ENCODE measurements at regions not wholly inside any gene's neighbourhood (a gene's known extent, or its start where the extent isn't known, plus 50 kb on each side); places are given as distances from the start of the nearest gene placed in this dataset.

DNA sequence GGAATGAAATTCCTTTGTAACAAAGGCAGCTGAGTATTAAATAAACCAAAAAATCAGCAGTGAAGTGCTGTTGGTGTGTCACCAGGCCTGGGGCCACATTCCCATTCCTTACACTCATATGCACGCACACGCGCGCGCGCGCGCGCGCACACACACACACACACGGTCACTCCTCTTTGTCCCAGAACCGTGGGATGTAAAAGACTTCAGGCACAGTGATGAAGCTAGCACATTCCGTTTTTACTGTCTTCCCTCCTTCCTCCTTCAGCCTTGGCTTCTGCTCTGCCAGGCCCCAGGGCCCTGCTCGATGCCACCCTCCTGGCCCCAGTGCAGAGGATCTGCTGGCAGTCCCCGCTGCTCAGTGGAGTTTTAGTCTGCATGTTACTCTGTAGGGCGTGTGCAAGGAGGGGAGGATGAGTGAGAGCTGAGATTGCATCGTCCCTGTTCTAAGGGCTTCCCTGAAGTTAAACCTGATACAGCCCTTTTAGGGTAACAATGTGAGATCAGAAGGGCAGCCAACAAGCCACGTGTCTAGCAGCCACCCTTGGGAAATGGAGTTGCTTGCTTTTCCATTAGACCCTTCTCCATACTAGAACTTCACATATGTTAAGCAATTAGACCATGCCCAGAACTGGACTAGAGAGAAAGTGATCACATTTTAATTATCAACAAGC lies 71.7 kb upstream of the WDR26 start:
- Mint-ChIP-seq H3K4me3 (ENCODE audit: unreplicated experiment) (no peak overlapping the region), H3K27ac (ENCODE audit: unreplicated experiment) (no peak overlapping the region), H3K36me3 (ENCODE audit: low read depth, unreplicated experiment) (no peaks in the 10 kb centered on the region), H3K4me1 (ENCODE audit: low read depth, unreplicated experiment) (peaks cover 39% of the 10 kb centered on the region), H3K9me3 (ENCODE audit: unreplicated experiment) (no peaks in the 10 kb centered on the region), H3K27me3 (ENCODE audit: low read depth, unreplicated experiment) (no peaks in the 10 kb centered on the region)
- Histone ChIP-seq H3K4me2 (ENCODE audit: low read length) (no peak overlapping the region), H3K79me2 (ENCODE audit: insufficient read depth, low read length) (no peaks in the 10 kb centered on the region), H3K9me3 (ENCODE audit: insufficient read depth, low read depth, low read length) (no peaks in the 10 kb centered on the region), H3K9ac (ENCODE audit: low read length) (no peak overlapping the region), H3K27ac (ENCODE audit: low read depth, low read length) (no peak overlapping the region), H3K4me3 (ENCODE audit: insufficient read depth, low read depth, low read length) (no peak overlapping the region), H3K36me3 (ENCODE audit: insufficient read depth, low read length) (no peaks in the 10 kb centered on the region), H3K4me1 (ENCODE audit: insufficient read depth, low read length) (peaks cover 32% of the 10 kb centered on the region), H2AFZ (ENCODE audit: low read depth, low read length) (no peak overlapping the region), H4K20me1 (ENCODE audit: insufficient read depth, low read length) (no peaks in the 10 kb centered on the region), H3K27me3 (ENCODE audit: insufficient read depth, low read length) (no peaks in the 10 kb centered on the region)
- DNase-seq (ENCODE audit: low read depth) (no peak), FAIRE-seq (no peak)
- no peak for TF ChIP-seq CTCF (IDR thresholded peaks at IDR 0.05; ENCODE audit: insufficient read depth, low read depth, low read length)
- no peak for TF ChIP-seq EZH2 (IDR thresholded peaks at IDR 0.05; ENCODE audit: insufficient read depth, low read length)

DNA sequence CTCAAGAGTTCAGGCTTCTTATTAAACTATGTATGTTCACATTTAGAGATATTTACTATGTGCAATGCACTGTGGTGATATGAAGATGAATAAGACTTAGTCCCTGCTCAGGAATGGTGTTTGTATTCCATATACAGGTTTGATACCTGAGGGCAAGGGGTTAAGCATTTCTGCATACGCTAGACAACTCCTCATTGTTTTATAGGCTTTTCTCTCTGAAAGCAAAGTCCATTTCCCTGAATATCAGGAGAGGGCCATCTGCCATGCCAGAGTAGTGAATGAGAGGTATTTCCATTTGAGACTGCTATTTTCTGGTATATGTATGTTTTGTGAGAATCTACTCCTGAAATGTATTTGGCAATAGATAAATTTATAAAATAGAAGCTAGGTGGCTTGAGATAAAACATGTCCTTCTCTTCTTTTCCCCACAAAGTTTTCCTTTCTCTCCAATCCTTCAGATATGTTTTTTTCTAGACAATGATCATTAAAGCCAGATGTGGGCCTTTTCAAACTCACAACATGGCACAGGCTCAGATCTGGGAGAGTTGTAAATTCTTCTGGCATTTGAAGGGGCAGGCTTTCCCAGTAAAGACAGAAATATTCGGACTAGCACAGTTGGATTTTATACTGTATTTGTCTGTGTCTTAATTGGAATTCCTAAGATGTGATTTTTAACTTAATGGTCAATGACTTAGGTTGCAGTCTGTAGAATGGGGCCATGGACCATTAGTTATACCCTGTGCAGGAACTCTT lies 73.3 kb upstream of the WDR26 start:
- no peaks in the 10 kb centered on the region for H3K9me3 Mint-ChIP-seq (ENCODE audit: unreplicated experiment)
- DNase-seq (ENCODE audit: low read depth): no peak
- Histone ChIP-seq H4K20me1 (ENCODE audit: insufficient read depth, low read length) (no peaks in the 10 kb centered on the region), H3K36me3 (ENCODE audit: insufficient read depth, low read length) (no peaks in the 10 kb centered on the region), H3K4me3 (ENCODE audit: insufficient read depth, low read depth, low read length) (no peak overlapping the region), H3K27me3 (ENCODE audit: insufficient read depth, low read length) (no peaks in the 10 kb centered on the region), H3K9me3 (ENCODE audit: insufficient read depth, low read depth, low read length) (no peaks in the 10 kb centered on the region), H3K27ac (ENCODE audit: low read depth, low read length) (no peak overlapping the region), H3K4me1 (ENCODE audit: insufficient read depth, low read length) (peaks cover 26% of the 10 kb centered on the region), H3K4me2 (ENCODE audit: low read length) (no peak overlapping the region), H3K9ac (ENCODE audit: low read length) (no peak overlapping the region), H2AFZ (ENCODE audit: low read depth, low read length) (no peak overlapping the region), H3K79me2 (ENCODE audit: insufficient read depth, low read length) (no peaks in the 10 kb centered on the region)
- no peak overlapping the region for H3K4me3 Mint-ChIP-seq (ENCODE audit: unreplicated experiment)
- H3K4me1 Mint-ChIP-seq (ENCODE audit: low read depth, unreplicated experiment): peaks cover 31% of the 10 kb centered on the region
- H3K27ac Mint-ChIP-seq (ENCODE audit: unreplicated experiment): no peak overlapping the region
- no peak for FAIRE-seq
- TF ChIP-seq EZH2 (IDR thresholded peaks at IDR 0.05; ENCODE audit: insufficient read depth, low read length) (no peak), CTCF (IDR thresholded peaks at IDR 0.05; ENCODE audit: insufficient read depth, low read depth, low read length) (no peak)
- H3K36me3 Mint-ChIP-seq (ENCODE audit: low read depth, unreplicated experiment): no peaks in the 10 kb centered on the region
- no peaks in the 10 kb centered on the region for H3K27me3 Mint-ChIP-seq (ENCODE audit: low read depth, unreplicated experiment)

DNA sequence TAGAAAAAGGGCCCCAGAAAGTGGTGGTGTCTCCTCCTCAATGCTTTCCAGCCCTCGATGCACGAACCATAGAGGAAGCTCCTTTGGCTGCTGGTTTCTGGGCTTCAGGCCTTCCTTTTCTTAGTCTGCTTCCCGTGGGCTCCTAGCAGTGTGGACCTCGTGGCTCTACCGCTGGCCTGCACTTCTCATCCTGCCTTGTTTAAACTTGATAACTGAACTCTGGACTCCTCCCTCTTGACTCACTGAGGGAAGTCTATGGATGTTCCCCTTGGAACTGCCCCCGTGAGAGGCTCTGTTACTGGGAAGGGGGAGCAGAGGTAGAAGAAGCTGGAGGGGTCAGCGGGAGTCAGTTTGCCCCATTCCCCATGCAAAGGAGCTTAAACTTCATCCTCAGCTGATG lies 75.3 kb upstream of the WDR26 start:
- Mint-ChIP-seq H3K9me3 (ENCODE audit: unreplicated experiment) (no peaks in the 10 kb centered on the region), H3K4me3 (ENCODE audit: unreplicated experiment) (no peak overlapping the region), H3K27ac (ENCODE audit: unreplicated experiment) (no peak overlapping the region), H3K36me3 (ENCODE audit: low read depth, unreplicated experiment) (no peaks in the 10 kb centered on the region), H3K27me3 (ENCODE audit: low read depth, unreplicated experiment) (no peaks in the 10 kb centered on the region), H3K4me1 (ENCODE audit: low read depth, unreplicated experiment) (peaks cover 22% of the 10 kb centered on the region)
- DNase-seq (ENCODE audit: low read depth): no peak
- TF ChIP-seq CTCF (IDR thresholded peaks at IDR 0.05; ENCODE audit: insufficient read depth, low read depth, low read length) (no peak), EZH2 (IDR thresholded peaks at IDR 0.05; ENCODE audit: insufficient read depth, low read length) (no peak)
- no peak overlapping the region for H3K4me3 ChIP-seq (ENCODE audit: insufficient read depth, low read depth, low read length)
- H3K36me3 ChIP-seq (ENCODE audit: insufficient read depth, low read length): no peaks in the 10 kb centered on the region
- H3K4me2 ChIP-seq (ENCODE audit: low read length): no peak overlapping the region
- H3K9ac ChIP-seq (ENCODE audit: low read length): no peak overlapping the region
- no peaks in the 10 kb centered on the region for H3K9me3 ChIP-seq (ENCODE audit: insufficient read depth, low read depth, low read length)
- no peak overlapping the region for H2AFZ ChIP-seq (ENCODE audit: low read depth, low read length)
- no peaks in the 10 kb centered on the region for H3K79me2 ChIP-seq (ENCODE audit: insufficient read depth, low read length)
- FAIRE-seq: no peak
- no peaks in the 10 kb centered on the region for H4K20me1 ChIP-seq (ENCODE audit: insufficient read depth, low read length)
- peaks cover 20% of the 10 kb centered on the region for H3K4me1 ChIP-seq (ENCODE audit: insufficient read depth, low read length)
- H3K27me3 ChIP-seq (ENCODE audit: insufficient read depth, low read length): no peaks in the 10 kb centered on the region
- H3K27ac ChIP-seq (ENCODE audit: low read depth, low read length): no peak overlapping the region

Measured in astrocyte (in vitro differentiated cells and primary cell).